Duodenal mucosa (tissue), 2 donors: ENCODE measurements at regions not wholly inside any gene's neighbourhood (a gene's known extent, or its start where the extent isn't known, plus 50 kb on each side); places are given as distances from the start of the nearest gene placed in this dataset.
"Not testable (repeated sequence)": the region's sequence is repeated elsewhere in the genome, so short reads cannot be mapped to it uniquely, and the experiment has no call there.

Experiments used
- H3K27ac ChIP-seq: one replicate; pipeline ENCODE4 v1.7.0; 2013; ENCODE audit warnings: low read depth, low read length
- H3K27me3 ChIP-seq, 2 donors: one replicate each; pipeline ENCODE4 v1.7.0; 2013; ENCODE audit warnings: low read length in 2 of 2, control low read depth in 1 of 2; ENCODE audit not compliant: insufficient read depth in 2 of 2, control insufficient read depth in 1 of 2
- H3K36me3 ChIP-seq, 2 donors: one replicate each; pipeline ENCODE4 v1.7.0; 2013; ENCODE audit warnings: low read length in 2 of 2, control low read depth in 1 of 2; ENCODE audit not compliant: insufficient read depth in 2 of 2, control insufficient read depth in 1 of 2
- H3K4me1 ChIP-seq, 2 donors: one replicate each; pipeline ENCODE4 v1.7.0; 2013; ENCODE audit warnings: low read length in 2 of 2, control low read depth in 1 of 2; ENCODE audit not compliant: insufficient read depth in 2 of 2, control insufficient read depth in 1 of 2
- H3K4me3 ChIP-seq, 2 donors: one replicate each; pipeline ENCODE4 v1.7.0; 2013; ENCODE audit warnings: low read length in 2 of 2, low read depth in 1 of 2
- H3K9ac ChIP-seq, 2 donors: one replicate each; pipeline ENCODE4 v1.7.0; 2013; ENCODE audit warnings: low read length in 2 of 2, low read depth in 1 of 2
- H3K9me3 ChIP-seq, 2 donors: one replicate each; pipeline ENCODE4 v1.7.0; 2013; ENCODE audit warnings: low read length in 2 of 2, control low read depth in 1 of 2; ENCODE audit not compliant: control insufficient read depth in 1 of 2

- H3K4me1 ChIP-seq, result no peaks in the 10 kb centered on the region
These were observed 432.8 kb downstream of the IRX1 start for GRCh38 chr5:4028384-4028783.

DNA sequence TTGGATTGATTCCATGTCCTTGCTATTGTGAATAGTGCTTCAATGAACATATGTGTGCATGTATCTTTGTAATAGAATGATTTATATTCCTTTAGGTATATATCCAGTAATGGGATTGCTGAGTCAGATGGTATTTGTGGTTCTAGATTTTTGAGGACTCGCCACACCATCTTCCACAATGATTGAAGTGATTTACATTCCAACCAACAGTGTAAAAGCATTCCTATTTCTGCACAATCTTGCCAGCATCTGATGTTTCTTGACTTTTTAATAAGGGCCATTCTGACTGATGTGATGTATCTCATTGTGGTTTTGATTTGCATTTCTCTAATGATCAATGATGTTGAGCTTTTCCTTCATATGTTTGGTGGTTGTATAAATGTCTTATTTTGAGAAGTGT, 437.9 kb downstream of the IRX1 start:
- not testable (repeated sequence) for H3K27me3 ChIP-seq, H3K27ac ChIP-seq

More at GRCh38 chr5:4028384-4028783, 432.8 kb downstream of the IRX1 start:
- no peaks in the 10 kb centered on the region for H3K36me3 ChIP-seq
- H3K9me3 ChIP-seq, result no peaks in the 10 kb centered on the region
- no peak overlapping the region for H3K27ac ChIP-seq
- no peak overlapping the region for H3K9ac ChIP-seq
- H3K4me3 ChIP-seq, result no peak overlapping the region
- H3K27me3 ChIP-seq, result no peaks in the 10 kb centered on the region

GRCh38 chr5:4036861-4037260, 441.2 kb downstream of the IRX1 start:
- Histone ChIP-seq H3K4me1 (no peaks in the 10 kb centered on the region), H3K9me3 (no peaks in the 10 kb centered on the region), H3K4me3 (no peak overlapping the region), H3K36me3 (no peaks in the 10 kb centered on the region), H3K27ac (no peak overlapping the region), H3K9ac (no peak overlapping the region), H3K27me3 (no peaks in the 10 kb centered on the region)

More for the DNA sequence above, 437.9 kb downstream of the IRX1 start:
- not testable (repeated sequence) for H3K9me3 ChIP-seq, H3K4me1 ChIP-seq, H3K9ac ChIP-seq, H3K36me3 ChIP-seq, H3K4me3 ChIP-seq

DNA sequence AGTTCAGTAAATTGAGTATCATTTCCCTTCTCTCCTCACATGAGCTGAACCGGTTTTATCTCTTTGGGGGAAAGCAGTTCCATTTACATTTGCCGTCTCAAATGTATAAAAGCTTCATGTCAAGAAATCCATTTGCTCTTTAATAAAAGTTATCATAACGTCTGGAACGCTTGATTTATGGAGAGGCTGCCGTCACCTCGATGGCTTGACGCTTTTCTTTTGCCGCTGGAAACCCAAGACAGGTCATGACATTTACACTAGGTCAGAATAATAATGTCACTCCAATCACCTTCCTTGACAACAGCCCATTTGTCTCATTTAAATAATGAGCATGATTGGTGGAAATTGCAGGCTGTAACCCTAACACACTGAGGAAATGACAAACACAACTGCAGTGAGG, 443.4 kb downstream of the IRX1 start:
- H3K4me1 ChIP-seq, result no peaks in the 10 kb centered on the region
- H3K9ac ChIP-seq, result no peak overlapping the region
- H3K36me3 ChIP-seq, result no peaks in the 10 kb centered on the region
- H3K27me3 ChIP-seq, result no peaks in the 10 kb centered on the region
- H3K27ac ChIP-seq, result no peak overlapping the region
- no peaks in the 10 kb centered on the region for H3K9me3 ChIP-seq
- no peak overlapping the region for H3K4me3 ChIP-seq

GRCh38 chr5:4042311-4042710, 446.7 kb downstream of the IRX1 start:
- H3K4me3 ChIP-seq, result peak overlapping the region in 1 of 2 donors; percentile 1
- no peaks in the 10 kb centered on the region for H3K27me3 ChIP-seq
- H3K9me3 ChIP-seq, result no peaks in the 10 kb centered on the region
- no peaks in the 10 kb centered on the region for H3K36me3 ChIP-seq
- H3K27ac ChIP-seq, result no peak overlapping the region
- no peak overlapping the region for H3K9ac ChIP-seq
- H3K4me1 ChIP-seq, result no peaks in the 10 kb centered on the region

DNA sequence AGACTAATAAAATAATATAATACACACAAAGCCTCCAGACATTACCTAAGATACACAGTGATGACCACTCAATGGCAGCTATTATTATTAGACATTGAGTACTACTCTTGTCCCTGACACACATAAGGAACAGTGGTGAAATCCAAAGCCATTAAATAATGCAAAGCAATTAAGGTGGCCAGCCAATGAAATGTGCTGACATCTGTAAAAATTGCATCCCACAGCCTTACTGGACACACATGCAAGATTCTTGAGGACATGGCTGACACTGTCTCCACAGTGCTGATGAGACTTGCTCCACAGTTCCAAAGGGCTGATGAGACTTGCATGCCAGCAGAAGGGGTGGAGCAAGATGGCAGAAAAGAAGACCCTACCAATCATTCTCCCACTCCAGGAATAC, 447.5 kb downstream of the IRX1 start:
- no peaks in the 10 kb centered on the region for H3K27me3 ChIP-seq
- no peak overlapping the region for H3K4me3 ChIP-seq
- H3K36me3 ChIP-seq, result no peaks in the 10 kb centered on the region
- no peaks in the 10 kb centered on the region for H3K4me1 ChIP-seq
- no peak overlapping the region for H3K27ac ChIP-seq
- no peaks in the 10 kb centered on the region for H3K9me3 ChIP-seq
- H3K9ac ChIP-seq, result no peak overlapping the region

GRCh38 chr5:4044881-4045280, 449.2 kb downstream of the IRX1 start:
- Histone ChIP-seq H3K36me3 (no peaks in the 10 kb centered on the region), H3K9ac (no peak overlapping the region), H3K9me3 (no peaks in the 10 kb centered on the region), H3K4me1 (no peaks in the 10 kb centered on the region), H3K27ac (no peak overlapping the region), H3K27me3 (no peaks in the 10 kb centered on the region), H3K4me3 (no peak overlapping the region)

GRCh38 chr5:4048398-4048797, 452.8 kb downstream of the IRX1 start:
- Histone ChIP-seq H3K4me1 (no peaks in the 10 kb centered on the region), H3K9ac (no peak overlapping the region), H3K36me3 (no peaks in the 10 kb centered on the region), H3K9me3 (no peaks in the 10 kb centered on the region), H3K4me3 (no peak overlapping the region), H3K27me3 (no peaks in the 10 kb centered on the region), H3K27ac (no peak overlapping the region)

GRCh38 chr5:4050203-4050602, 454.6 kb downstream of the IRX1 start:
- no peaks in the 10 kb centered on the region for H3K4me1 ChIP-seq
- no peak overlapping the region for H3K4me3 ChIP-seq
- H3K27ac ChIP-seq, result no peak overlapping the region

GRCh38 chr5:4053136-4053535, 457.5 kb downstream of the IRX1 start:
- Histone ChIP-seq H3K9me3 (no peaks in the 10 kb centered on the region), H3K36me3 (no peaks in the 10 kb centered on the region), H3K27ac (no peak overlapping the region), H3K27me3 (no peaks in the 10 kb centered on the region), H3K4me3 (no peak overlapping the region), H3K4me1 (no peaks in the 10 kb centered on the region), H3K9ac (no peak overlapping the region)

More at GRCh38 chr5:4050203-4050602, 454.6 kb downstream of the IRX1 start:
- Histone ChIP-seq H3K9me3 (no peaks in the 10 kb centered on the region), H3K9ac (no peak overlapping the region), H3K27me3 (no peaks in the 10 kb centered on the region), H3K36me3 (no peaks in the 10 kb centered on the region)

GRCh38 chr5:4054092-4054491, 458.5 kb downstream of the IRX1 start:
- H3K27me3 ChIP-seq, result no peaks in the 10 kb centered on the region
- no peaks in the 10 kb centered on the region for H3K9me3 ChIP-seq
- no peak overlapping the region for H3K4me3 ChIP-seq
- no peaks in the 10 kb centered on the region for H3K4me1 ChIP-seq
- no peaks in the 10 kb centered on the region for H3K36me3 ChIP-seq
- H3K9ac ChIP-seq, result no peak overlapping the region
- H3K27ac ChIP-seq, result no peak overlapping the region
